GM19452 (cell line): ENCODE measurements at regions not wholly inside any gene's neighbourhood (a gene's known extent, or its start where the extent isn't known, plus 50 kb on each side); places are given as distances from the start of the nearest gene placed in this dataset.
"Not testable (repeated sequence)": the region's sequence is repeated elsewhere in the genome, so short reads cannot be mapped to it uniquely, and the experiment has no call there.

Experiments
- ATAC-seq: cut with Tn5 transposase; IDR thresholded peaks from one replicate; pipeline ENCODE4 v1.9.1; 2021; ENCODE audit not compliant: unreplicated experiment

- ATAC-seq, result no peak
These were observed 122.9 kb downstream of the METRNL start for GRCh38 chr17:83202002-83203000.

GRCh38 chr17:83203073-83203471 lies 123.7 kb downstream of the METRNL start:
- ATAC-seq, result no peak

DNA sequence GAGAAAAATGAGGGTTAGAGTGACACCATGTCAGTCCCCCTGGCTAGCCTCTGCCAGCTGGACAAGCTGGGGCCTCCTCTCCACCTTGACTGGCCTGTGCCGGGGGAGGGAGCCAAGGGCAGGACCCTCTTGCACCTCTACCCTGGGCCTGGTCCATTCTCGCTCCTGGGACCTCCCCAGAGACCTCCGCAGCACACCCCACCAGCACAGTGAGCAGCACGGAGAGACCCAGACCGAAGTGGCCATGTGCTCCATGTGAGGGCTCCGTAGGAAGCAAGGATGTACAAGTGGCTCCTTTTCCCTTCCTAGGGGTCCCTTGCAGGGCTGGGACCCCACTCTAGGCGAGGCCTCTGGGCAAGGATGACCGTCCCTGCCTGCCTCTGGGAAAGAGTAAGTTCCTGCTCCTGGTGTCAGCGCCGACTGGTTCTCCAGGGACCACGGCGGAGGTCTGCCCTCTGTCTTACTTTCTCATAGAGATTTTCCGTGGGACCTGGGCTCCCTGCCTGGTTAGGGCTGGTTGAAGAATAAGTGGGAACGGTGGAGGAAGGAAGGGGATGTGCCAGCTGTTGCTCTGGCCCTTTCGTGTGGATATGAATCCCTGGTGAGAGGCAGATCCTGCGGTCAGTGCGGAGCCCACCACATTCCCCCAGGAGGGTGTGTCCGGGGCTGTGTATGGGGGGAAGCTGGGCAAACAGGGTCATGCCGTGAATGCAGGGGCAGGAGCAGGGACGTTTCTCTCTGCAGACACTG lies 124.2 kb downstream of the METRNL start:
- ATAC-seq, result no peak

DNA sequence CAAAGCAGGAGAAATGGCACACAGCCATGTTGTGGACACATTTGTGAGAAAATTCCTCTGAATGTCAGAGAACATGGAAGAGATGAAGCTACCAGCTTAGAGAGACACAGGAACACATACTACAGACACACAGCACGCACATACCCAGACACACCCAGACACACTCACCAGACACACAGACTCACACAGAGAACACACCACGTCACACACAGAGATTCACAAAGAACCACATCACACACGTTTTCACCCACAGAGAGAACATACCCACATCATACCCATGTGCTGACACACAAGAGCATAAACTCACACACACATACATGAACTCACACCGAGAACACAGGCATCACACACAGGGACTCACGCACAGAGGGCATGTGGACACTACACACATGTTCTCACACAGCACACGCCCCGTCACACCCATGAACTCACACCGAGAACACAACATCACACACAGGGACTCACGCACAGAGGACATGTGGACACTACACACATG lies 124.9 kb downstream of the METRNL start:
- no peak for ATAC-seq

GRCh38 chr17:83204736-83205386 lies 125.5 kb downstream of the METRNL start:
- ATAC-seq, result not testable (repeated sequence)

DNA sequence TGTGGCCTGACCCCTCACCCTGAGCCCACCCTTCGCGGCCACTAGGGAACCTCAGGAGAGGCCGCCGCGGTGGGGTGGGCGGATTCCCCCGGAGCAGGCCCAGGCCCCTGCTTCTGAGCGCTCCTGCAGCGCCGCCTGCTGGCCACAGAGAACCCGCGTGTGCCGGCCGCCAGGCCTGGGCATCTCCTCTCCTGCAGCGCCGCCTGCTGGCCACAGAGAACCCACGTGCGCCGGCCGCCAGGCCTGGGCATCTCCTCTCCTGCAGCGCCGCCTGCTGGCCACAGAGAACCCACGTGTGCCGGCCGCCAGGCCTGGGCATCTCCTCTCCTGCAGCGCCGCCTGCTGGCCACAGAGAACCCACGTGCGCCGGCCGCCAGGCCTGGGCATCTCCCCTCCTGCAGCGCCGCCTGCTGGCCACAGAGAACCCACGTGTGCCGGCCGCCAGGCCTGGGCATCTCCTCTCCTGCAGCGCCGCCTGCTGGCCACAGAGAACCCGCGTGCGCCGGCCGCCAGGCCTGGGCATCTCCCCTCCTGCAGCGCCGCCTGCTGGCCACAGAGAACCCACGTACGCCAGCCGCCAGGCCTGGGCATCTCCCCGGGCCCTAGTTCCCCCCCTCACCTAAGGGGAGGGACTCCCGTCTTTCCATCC lies 126.1 kb downstream of the METRNL start:
- not testable (repeated sequence) for ATAC-seq

- not testable (repeated sequence) for ATAC-seq
These were observed 126.6 kb downstream of the METRNL start for GRCh38 chr17:83206036-83206394.

GRCh38 chr17:83206819-83207588 lies 127.6 kb downstream of the METRNL start:
- not testable (repeated sequence) for ATAC-seq

- not testable (repeated sequence) for ATAC-seq
These were observed 167.6 kb downstream of the METRNL start for GRCh38 chr17:83247001-83247400.
